NCI-H748 treated with DMSO at 0.1 percent for 48 hours (cell line): ENCODE measurements at regions not wholly inside any gene's neighbourhood (a gene's known extent, or its start where the extent isn't known, plus 50 kb on each side); places are given as distances from the start of the nearest gene placed in this dataset.
"Not testable (repeated sequence)": the region's sequence is repeated elsewhere in the genome, so short reads cannot be mapped to it uniquely, and the experiment has no call there.

Source experiments
- DNase-seq: peaks from one replicate; lab custom pipeline; 2025; lab: John Stamatoyannopoulos, UW

GRCh38 chr6:140385679-140386078 is 1011.2 kb upstream of the CITED2 start:
- DNase-seq: no peak

DNA sequence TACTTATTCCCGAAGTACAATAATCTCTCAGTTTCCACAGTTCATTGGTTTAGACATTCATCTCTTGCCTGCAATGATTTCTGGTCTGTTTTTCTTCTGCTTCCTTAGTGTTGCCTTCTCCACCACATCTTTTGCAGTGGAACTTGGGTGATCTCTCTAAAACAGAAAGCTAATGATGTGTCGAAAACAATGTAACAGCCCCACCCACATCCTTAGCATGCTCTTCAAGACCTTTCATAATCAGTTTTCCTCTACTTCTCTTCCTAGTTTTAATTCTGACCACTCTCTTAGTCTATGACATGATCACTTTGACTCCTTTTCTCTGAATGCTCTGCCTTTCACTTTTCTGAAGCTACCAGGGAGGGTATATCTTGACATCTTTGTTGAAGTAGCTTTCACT is 1007.9 kb upstream of the CITED2 start:
- DNase-seq: no peak

DNA sequence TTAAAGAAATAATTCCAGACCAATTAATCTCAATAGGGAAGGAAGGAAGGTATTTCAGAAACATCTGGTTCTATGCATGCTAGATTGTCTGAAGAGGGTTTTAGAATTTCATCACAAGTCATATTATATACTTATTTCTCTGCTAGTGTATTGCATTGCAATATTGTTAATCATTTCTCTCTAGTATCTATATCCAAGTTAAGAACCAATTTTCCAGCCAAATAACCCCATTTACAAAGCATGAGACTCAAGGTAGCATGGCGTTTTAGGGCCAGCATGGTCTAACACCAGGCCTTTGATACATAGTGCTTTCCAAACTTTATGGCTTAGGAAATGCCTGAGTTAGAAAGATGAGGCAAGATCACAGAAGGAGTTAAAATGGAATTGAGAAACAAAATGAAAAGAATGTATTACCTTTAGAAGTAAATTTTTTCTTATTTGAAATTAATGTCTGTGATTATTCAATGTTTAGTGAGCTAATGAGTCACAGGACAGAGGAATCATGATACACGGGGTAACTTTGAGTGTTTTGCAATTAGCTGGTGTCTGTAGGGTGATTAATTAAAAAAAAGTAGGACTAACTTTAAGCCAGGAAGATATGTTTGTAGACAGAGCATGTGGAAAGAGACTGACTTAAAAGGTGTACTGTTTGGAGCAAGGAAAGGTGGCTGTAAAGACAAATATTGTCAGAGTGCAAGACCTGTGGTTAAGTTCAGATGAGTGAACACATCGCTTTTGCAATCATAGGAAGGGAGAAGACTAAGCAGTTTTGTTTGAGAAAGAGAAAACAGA is 1006.2 kb upstream of the CITED2 start:
- no peak for DNase-seq

DNA sequence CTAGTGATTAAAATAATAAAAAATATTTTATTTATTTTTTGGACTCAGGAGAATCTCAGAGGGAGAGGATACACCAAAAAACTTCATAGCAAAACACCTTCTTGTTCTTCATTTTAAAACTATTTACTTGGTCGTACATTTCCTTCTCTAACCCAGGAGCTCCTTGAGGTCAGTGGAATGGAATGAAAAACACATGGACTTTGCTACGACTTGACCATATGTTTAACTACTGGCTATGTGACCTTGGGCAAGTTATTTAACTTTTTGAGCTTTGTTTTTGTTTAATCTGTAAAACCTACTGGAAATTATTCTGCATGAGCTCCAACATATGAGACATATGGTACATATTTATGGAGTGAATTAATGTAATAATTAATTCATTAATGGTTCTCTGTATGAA is 1005.5 kb upstream of the CITED2 start:
- DNase-seq: no peak

DNA sequence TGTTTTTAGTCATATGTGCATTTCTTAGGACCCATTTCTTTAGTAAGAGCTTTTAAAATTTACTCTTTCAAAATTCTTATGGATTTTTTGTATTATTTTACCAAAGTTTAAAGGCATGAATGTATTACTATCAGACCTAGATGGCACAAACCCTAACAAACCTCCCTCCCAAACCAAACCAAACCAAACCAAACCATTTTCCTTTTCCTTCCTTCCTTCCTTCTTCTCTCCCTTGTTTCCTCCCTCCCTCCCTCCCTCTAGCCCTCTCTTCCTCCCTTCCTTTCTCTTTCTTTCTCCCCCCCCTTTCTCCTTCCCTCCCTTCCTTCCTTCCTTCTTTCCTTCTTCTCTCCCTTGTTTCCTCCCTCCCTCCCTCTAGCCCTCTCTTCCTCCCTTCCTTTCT is 1001.8 kb upstream of the CITED2 start:
- DNase-seq: no peak

- not testable (repeated sequence) for DNase-seq
These were observed 999.3 kb upstream of the CITED2 start for GRCh38 chr6:140373728-140374127.

- DNase-seq: no peak
These were observed 997.6 kb upstream of the CITED2 start for GRCh38 chr6:140372064-140372463.

DNA sequence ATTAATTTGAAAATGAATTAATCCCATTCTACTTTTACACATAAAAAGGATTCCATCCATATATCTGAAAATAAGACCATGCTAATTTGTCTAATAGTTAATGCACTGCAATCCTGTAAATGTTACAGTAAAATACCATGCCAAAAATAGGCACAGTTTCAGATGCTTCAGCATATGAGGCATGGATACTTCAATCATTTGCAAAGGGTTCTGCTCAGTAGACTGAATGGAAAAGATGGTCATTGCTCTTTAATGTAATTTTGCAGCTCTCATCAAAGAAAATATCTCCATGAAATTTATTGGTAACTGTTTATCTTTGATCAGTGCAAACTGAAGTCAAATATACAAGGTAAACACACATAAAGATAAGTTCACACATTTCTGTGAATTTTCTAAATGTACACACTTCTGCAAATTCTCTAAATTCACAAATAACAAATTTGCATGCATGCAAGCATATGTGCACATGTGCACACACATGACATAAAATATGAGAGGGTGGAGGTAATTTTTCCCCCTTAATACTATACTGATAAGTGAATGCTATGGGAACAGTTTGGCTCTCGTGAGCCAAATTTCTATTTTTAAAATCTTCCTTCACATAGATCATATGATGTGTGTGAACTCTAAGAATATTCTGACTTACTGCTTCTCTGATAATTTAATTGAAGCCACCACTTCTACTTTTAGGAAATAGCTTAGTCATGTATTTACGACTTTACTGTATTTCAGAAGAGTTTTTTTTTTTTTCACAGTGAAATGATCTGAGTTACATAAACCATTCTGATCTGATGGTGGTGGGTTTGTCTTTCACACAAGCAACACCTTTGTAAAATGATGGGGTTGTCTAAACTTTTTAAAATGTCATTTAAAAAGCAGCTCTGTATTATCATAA is 996.8 kb upstream of the CITED2 start:
- no peak for DNase-seq

- DNase-seq: no peak
These were observed 996.0 kb upstream of the CITED2 start for GRCh38 chr6:140370441-140370840.

DNA sequence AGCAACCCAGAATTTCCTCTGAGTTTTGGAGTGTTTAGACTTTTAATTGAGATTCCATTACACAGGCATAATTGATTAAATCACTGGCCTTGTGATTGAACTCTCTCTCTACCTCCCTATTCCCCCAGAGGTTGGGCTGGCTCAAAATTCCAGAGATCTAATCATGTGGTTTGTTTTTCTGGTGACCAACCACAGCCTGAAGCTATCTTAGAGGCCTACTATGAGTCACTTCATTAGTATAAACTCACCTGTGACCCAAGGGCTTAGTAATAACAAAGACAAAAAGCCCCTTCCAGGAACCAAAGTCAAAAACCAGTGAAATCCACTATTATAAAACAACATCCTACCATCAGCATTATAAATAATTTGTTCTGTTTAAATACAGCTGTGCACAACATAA is 992.5 kb upstream of the CITED2 start:
- no peak for DNase-seq

GRCh38 chr6:140364916-140365315 is 990.5 kb upstream of the CITED2 start:
- DNase-seq: no peak

- DNase-seq: no peak
These were observed 986.2 kb upstream of the CITED2 start for GRCh38 chr6:140360651-140361050.

DNA sequence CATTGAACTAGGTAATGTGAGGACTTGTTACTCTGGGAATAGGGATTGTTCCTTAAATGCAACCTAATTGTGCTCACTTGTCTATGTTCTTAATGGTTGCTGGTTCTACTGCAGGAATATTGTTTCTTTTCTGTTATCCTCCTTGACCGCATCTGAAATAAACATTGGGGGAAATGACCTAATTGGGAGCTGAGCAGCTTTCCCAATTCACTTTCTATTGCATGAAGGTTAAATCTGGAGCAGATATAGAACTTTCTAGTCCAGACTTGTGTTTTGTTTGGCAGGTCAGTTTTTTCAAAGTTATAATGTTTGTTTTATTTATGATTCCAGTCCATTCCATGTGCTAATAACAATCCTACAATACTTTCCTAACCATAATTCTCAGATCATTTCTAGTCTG is 981.0 kb upstream of the CITED2 start:
- no peak for DNase-seq

GRCh38 chr6:140354296-140354695 is 979.8 kb upstream of the CITED2 start:
- no peak for DNase-seq

- no peak for DNase-seq
These were observed 979.1 kb upstream of the CITED2 start for GRCh38 chr6:140353536-140353935.

DNA sequence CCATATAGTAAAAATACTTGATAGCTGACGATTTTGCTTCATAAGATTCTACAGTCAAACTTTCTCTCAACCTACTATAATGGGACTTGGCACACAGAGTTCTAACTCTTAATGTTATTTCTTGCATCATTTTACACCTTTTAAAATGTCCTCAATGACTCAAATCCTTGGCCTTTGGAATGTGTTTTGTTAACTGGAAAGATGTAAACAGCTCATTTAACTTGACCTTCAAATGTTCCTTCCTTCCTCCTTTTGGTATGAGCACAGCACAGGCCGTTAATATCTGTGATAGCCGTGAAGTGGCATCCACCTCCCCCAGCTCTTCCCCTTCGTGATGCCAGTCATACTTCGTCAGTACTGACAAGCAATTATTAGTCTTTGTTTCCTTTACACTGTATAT is 972.0 kb upstream of the CITED2 start:
- no peak for DNase-seq

DNA sequence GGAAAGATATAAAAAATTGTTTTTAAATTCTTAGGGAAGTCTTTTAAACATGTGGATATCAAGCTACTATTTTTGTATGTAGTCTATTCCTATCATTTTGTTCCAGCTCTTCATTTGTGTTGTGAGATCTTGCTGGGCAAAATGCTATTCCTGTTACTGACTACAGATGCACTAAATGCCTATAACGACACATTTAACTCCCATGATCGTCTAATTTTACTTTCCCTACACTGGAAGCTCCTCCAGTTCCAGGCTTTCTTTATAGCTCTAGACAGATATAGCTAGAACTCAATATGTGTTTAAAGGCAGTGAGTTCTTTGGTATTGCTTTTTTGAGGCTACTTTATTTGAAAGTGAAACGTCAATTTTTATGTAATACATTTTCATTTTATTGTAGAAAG is 971.5 kb upstream of the CITED2 start:
- no peak for DNase-seq

DNA sequence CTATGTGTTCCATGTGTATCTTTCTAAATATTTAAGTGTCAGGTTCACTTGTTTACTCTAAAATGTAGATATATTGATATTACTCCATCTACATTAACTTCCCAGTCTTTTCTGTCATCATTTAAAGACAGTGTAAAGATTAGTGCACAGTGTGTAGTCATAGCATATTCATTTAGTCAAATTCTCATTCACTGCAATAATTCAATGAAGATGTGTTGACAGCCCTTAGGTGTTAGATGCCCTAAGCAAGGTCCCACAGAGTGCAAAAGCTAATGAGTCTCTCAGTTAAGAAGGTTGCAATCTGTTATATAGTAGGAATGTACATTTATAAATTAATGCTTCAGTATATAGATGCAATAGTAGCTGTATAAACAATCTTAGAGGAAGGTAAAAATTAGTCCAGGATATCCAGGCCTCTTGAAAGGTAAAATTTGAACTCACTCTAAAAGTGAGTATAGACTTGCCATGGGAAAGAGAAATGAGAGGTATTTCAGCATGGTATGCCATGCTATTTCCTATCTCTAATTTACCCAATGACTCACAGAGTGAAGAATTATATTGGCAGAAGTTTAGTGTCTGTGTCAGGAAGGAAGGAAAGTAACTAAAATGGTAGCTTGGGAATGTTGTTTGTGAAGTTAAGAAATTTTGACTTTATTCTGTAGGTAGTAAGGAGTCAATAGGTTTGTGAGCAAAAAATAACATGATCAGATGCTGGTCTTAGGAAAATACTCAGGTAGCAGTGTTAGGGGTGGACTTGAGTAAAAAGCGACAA is 969.9 kb upstream of the CITED2 start:
- DNase-seq: no peak

GRCh38 chr6:140343128-140343527 is 968.7 kb upstream of the CITED2 start:
- no peak for DNase-seq

DNA sequence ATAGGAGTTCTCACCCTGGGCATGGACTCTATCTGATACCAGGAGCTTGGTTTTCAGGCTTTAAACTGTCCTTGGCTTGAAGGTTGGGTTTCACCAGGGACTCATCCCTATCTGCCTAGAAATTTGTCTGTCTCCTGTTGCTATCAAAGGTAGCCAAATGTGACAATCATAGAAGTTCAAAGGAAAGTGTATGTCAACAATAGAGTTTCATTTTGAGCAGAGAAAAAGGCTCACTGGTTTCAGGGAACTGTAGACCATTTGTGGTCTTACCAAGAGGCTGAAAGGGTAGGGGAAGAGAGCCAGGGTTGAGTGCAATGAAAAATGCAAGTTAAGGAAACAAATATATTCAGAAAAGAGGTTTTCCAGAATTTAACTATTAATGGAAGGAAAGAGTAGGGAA is 966.8 kb upstream of the CITED2 start:
- no peak for DNase-seq

GRCh38 chr6:140340795-140341194 is 966.3 kb upstream of the CITED2 start:
- DNase-seq: no peak

DNA sequence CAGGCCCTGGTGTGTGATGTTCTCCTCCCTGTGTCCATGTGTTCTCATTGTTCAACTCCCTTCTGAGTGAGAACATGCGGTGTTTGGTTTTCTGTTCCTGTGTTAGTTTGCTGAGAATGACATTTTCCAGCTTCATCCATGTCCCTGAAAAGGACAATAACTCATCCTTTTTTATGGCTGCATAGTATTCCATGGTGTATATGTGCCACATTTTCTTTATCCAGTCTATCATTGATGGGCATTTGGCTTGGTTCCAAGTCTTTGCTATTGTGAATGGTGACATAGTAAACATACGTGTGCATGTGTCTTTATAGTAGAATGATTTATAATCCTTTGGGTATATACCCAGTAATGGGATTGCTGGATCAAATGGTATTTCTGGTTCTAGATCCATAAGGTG is 964.6 kb upstream of the CITED2 start:
- not testable (repeated sequence) for DNase-seq

DNA sequence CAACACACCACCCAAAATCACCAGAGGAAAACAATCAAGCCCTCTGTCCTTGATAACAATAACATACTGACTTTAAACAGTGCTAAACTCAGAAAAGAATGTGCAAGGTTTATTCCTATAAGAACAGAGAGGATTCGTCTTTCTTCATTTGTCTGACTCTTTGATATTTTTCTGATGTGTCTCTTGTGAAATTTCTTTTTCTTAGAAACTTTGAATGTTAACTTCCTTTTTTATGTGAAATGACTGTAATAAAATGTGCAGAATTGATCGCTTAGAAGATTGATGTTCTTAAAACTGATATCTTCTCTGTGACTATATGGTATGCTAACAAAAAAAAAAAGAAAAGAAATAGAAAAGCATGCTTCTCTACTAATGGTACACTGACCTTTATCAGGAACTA is 947.4 kb upstream of the CITED2 start:
- DNase-seq: no peak
